NCI-H82 treated with DMSO at 0.1 percent for 48 hours (cell line): ENCODE measurements at regions not wholly inside any gene's neighbourhood (a gene's known extent, or its start where the extent isn't known, plus 50 kb on each side); places are given as distances from the start of the nearest gene placed in this dataset.

Experiments
- DNase-seq: peaks from one replicate; lab custom pipeline; 2025; ENCODE audit not compliant: unreplicated experiment; lab: John Stamatoyannopoulos, UW

GRCh38 chr14:83316356-83316755 is 1782.7 kb upstream of the SEL1L start:
- no peak for DNase-seq

- no peak for DNase-seq
Measured at GRCh38 chr14:83320837-83321236, 1787.2 kb upstream of the SEL1L start.

- no peak for DNase-seq
Measured at GRCh38 chr14:83331513-83331912, 1797.9 kb upstream of the SEL1L start.

GRCh38 chr14:83342590-83342989 is 1808.9 kb upstream of the SEL1L start:
- no peak for DNase-seq

GRCh38 chr14:83347874-83348273 is 1814.2 kb upstream of the SEL1L start:
- DNase-seq: no peak

- DNase-seq: no peak
Measured at GRCh38 chr14:83355609-83356008, 1822.0 kb upstream of the SEL1L start.

- no peak for DNase-seq
Measured at GRCh38 chr14:83356080-83356479, 1822.4 kb upstream of the SEL1L start.

- no peak for DNase-seq
Measured at GRCh38 chr14:83372271-83372670, 1838.6 kb upstream of the SEL1L start.

GRCh38 chr14:83379436-83379835 is 1845.8 kb upstream of the SEL1L start:
- no peak for DNase-seq

- DNase-seq: no peak
Measured at GRCh38 chr14:83384253-83384652, 1850.6 kb upstream of the SEL1L start.

- no peak for DNase-seq
Measured at GRCh38 chr14:83395321-83395720, 1861.7 kb upstream of the SEL1L start.

GRCh38 chr14:83416476-83416875 is 1882.8 kb upstream of the SEL1L start:
- DNase-seq: peak; percentile 56

GRCh38 chr14:83419420-83419819 is 1885.8 kb upstream of the SEL1L start:
- no peak for DNase-seq

- peak; percentile 41 for DNase-seq
Measured at GRCh38 chr14:83421711-83422110, 1888.1 kb upstream of the SEL1L start.

- no peak for DNase-seq
Measured at GRCh38 chr14:83425138-83425537, 1891.5 kb upstream of the SEL1L start.

- no peak for DNase-seq
Measured at GRCh38 chr14:83425706-83426105, 1892.1 kb upstream of the SEL1L start.

- DNase-seq: no peak
Measured at GRCh38 chr14:83433618-83434017, 1900.0 kb upstream of the SEL1L start.

GRCh38 chr14:83441801-83442200 is 1908.1 kb upstream of the SEL1L start:
- DNase-seq: no peak

- no peak for DNase-seq
Measured at GRCh38 chr14:83455561-83455960, 1921.9 kb upstream of the SEL1L start.

- no peak for DNase-seq
Measured at GRCh38 chr14:83461521-83461920, 1927.9 kb upstream of the SEL1L start.

- no peak for DNase-seq
Measured at GRCh38 chr14:83462759-83463158, 1929.1 kb upstream of the SEL1L start.

GRCh38 chr14:83463500-83464098 is 1929.9 kb upstream of the SEL1L start:
- peak; percentile 41 for DNase-seq

- DNase-seq: no peak
Measured at GRCh38 chr14:83467811-83468210, 1934.2 kb upstream of the SEL1L start.

- DNase-seq: no peak
Measured at GRCh38 chr14:83470466-83470865, 1936.8 kb upstream of the SEL1L start.
